ENCODE measurements at regions not wholly inside any gene's neighbourhood (a gene's known extent, or its start where the extent isn't known, plus 50 kb on each side); places are given as distances from the start of the nearest gene placed in this dataset.

- no peak for TF ChIP-seq CTCF (IDR thresholded peaks at IDR 0.05)
- TF ChIP-seq POLR2A (IDR thresholded peaks at IDR 0.05): no peak
- TF ChIP-seq EP300 (IDR thresholded peaks at IDR 0.05): no peak
- DNase-seq (ENCODE audit: low spot score in 2 of 2): no peak
- Histone ChIP-seq H3K36me3 (no peaks in the 10 kb centered on the region), H3K9me3 (peaks cover 0 to 8% (median 0%) of the 10 kb centered on the region in 4 donors), H3K4me1 (no peaks in the 10 kb centered on the region), H3K27me3 (no peaks in the 10 kb centered on the region), H3K4me3 (no peak overlapping the region), H3K27ac (no peak overlapping the region)
Observed at GRCh38 chr4:116522922-116523321, 562.5 kb downstream of the TRAM1L1 start.

- Histone ChIP-seq H3K27ac (no peak overlapping the region), H3K4me3 (no peak overlapping the region), H3K4me1 (no peaks in the 10 kb centered on the region), H3K9me3 (peaks cover 0 to 11% (median 0%) of the 10 kb centered on the region in 4 donors), H3K36me3 (no peaks in the 10 kb centered on the region), H3K27me3 (no peaks in the 10 kb centered on the region)
- DNase-seq (ENCODE audit: low spot score in 2 of 2): no peak
- TF ChIP-seq POLR2A (IDR thresholded peaks at IDR 0.05) (no peak), CTCF (IDR thresholded peaks at IDR 0.05) (no peak), EP300 (IDR thresholded peaks at IDR 0.05) (no peak)
- 82% methylated on average over 3 of the region's 3 CpGs for WGBS, 2 donors
Observed at GRCh38 chr4:116520886-116521285, 564.5 kb downstream of the TRAM1L1 start.

GRCh38 chr4:116516711-116517110 is 568.7 kb downstream of the TRAM1L1 start:
- Histone ChIP-seq H3K9me3 (peaks cover 0 to 11% (median 0%) of the 10 kb centered on the region in 4 donors), H3K27me3 (no peaks in the 10 kb centered on the region), H3K27ac (no peak overlapping the region), H3K36me3 (no peaks in the 10 kb centered on the region), H3K4me3 (no peak overlapping the region), H3K4me1 (no peaks in the 10 kb centered on the region)
- no peak for DNase-seq (ENCODE audit: low spot score in 2 of 2)
- TF ChIP-seq POLR2A (IDR thresholded peaks at IDR 0.05) (no peak), EP300 (IDR thresholded peaks at IDR 0.05) (no peak), CTCF (IDR thresholded peaks at IDR 0.05) (no peak)
- 68 to 82% methylated on average over 2 of the region's 2 CpGs for WGBS, 2 donors

- H3K9me3 ChIP-seq: peaks cover 0 to 11% (median 0%) of the 10 kb centered on the region in 4 donors
- H3K27me3 ChIP-seq: no peaks in the 10 kb centered on the region
- H3K27ac ChIP-seq: no peak overlapping the region
- DNase-seq (ENCODE audit: low spot score in 2 of 2): no peak
- no peaks in the 10 kb centered on the region for H3K36me3 ChIP-seq
- no peaks in the 10 kb centered on the region for H3K4me1 ChIP-seq
- no peak overlapping the region for H3K4me3 ChIP-seq
- WGBS, 2 donors: 40 to 67% methylated on average over 1 of the region's 1 CpG
- TF ChIP-seq CTCF (IDR thresholded peaks at IDR 0.05) (no peak), EP300 (IDR thresholded peaks at IDR 0.05) (no peak), POLR2A (IDR thresholded peaks at IDR 0.05) (no peak)
Observed at GRCh38 chr4:116515959-116516358, 569.4 kb downstream of the TRAM1L1 start.

GRCh38 chr4:116512552-116512951 is 572.8 kb downstream of the TRAM1L1 start:
- Histone ChIP-seq H3K9me3 (no peaks in the 10 kb centered on the region), H3K27ac (no peak overlapping the region), H3K27me3 (no peaks in the 10 kb centered on the region), H3K4me1 (no peaks in the 10 kb centered on the region), H3K4me3 (no peak overlapping the region), H3K36me3 (no peaks in the 10 kb centered on the region)
- no peak for TF ChIP-seq CTCF (IDR thresholded peaks at IDR 0.05)
- TF ChIP-seq POLR2A (IDR thresholded peaks at IDR 0.05): no peak
- TF ChIP-seq EP300 (IDR thresholded peaks at IDR 0.05): no peak
- WGBS, 2 donors: 54 to 59% methylated on average over 3 of the region's 3 CpGs
- no peak for DNase-seq (ENCODE audit: low spot score in 2 of 2)

Data from tibial nerve (tissue), 4 donors.